ENCODE measurements at regions not wholly inside any gene's neighbourhood (a gene's known extent, or its start where the extent isn't known, plus 50 kb on each side); places are given as distances from the start of the nearest gene placed in this dataset.
"Not testable (repeated sequence)": the region's sequence is repeated elsewhere in the genome, so short reads cannot be mapped to it uniquely, and the experiment has no call there.

GRCh38 chrX:56365171-56365570 lies 133.0 kb downstream of the KLF8 start:
- H3K4me1 ChIP-seq (ENCODE audit: control insufficient read depth in 1 of 2, insufficient read depth in 2 of 2, low read length in 2 of 2); H3K9ac ChIP-seq (ENCODE audit: low read length); H3K4me3 ChIP-seq (replicated peaks in 1 of 2; ENCODE audit: low read depth in 1 of 2, low read length in 2 of 2); H3K27ac ChIP-seq (ENCODE audit: low read depth, low read length); H3K79me2 ChIP-seq (ENCODE audit: insufficient read depth, low read length); H3K9me3 ChIP-seq (ENCODE audit: control insufficient read depth in 1 of 2, insufficient read depth in 1 of 2, low read depth in 1 of 2, low read length in 2 of 2); H3K27me3 ChIP-seq (ENCODE audit: insufficient read depth, low read length); ATAC-seq; H3K36me3 ChIP-seq (ENCODE audit: control insufficient read depth in 1 of 2, insufficient read depth in 2 of 2, low read length in 2 of 2); CTCF ChIA-PET; POLR2A ChIA-PET; BruUV-seq (replicated peaks); H4K20me1 ChIP-seq (ENCODE audit: insufficient read depth); DNase-seq (ENCODE audit: low read depth, low spot score); H3K4me2 ChIP-seq (ENCODE audit: low read length); RAD21 ChIA-PET (ENCODE audit: low non-redundant PET in 1 of 2, low total read pairs in 2 of 2, uncharacterized antibody in 2 of 2, unreplicated experiment in 2 of 2); H2AFZ ChIP-seq (ENCODE audit: low read depth, low read length, poor library complexity, severe bottlenecking); H3K9me2 ChIP-seq (ENCODE audit: insufficient read depth): not testable (repeated sequence)
- intact Hi-C loops (cut with micrococcal nuclease), result loop anchor here (10.0 kb wide), 1 partner anchor 60 kb away; no protein-coding TSS in a partner anchor

GRCh38 chrX:56366901-56367300 lies 134.7 kb downstream of the KLF8 start:
- Histone ChIP-seq H3K9ac (ENCODE audit: low read length) (no peak overlapping the region), H3K36me3 (ENCODE audit: control insufficient read depth in 1 of 2, insufficient read depth in 2 of 2, low read length in 2 of 2) (no peaks in the 10 kb centered on the region), H3K4me3 (replicated peaks in 1 of 2; ENCODE audit: low read depth in 1 of 2, low read length in 2 of 2) (no peak overlapping the region), H3K27me3 (ENCODE audit: insufficient read depth, low read length) (no peaks in the 10 kb centered on the region), H3K9me3 (ENCODE audit: control insufficient read depth in 1 of 2, insufficient read depth in 1 of 2, low read depth in 1 of 2, low read length in 2 of 2) (no peaks in the 10 kb centered on the region), H3K27ac (ENCODE audit: low read depth, low read length) (no peak overlapping the region), H2AFZ (ENCODE audit: low read depth, low read length, poor library complexity, severe bottlenecking) (no peak overlapping the region), H3K79me2 (ENCODE audit: insufficient read depth, low read length) (no peaks in the 10 kb centered on the region), H3K9me2 (ENCODE audit: insufficient read depth) (no peaks in the 10 kb centered on the region), H3K4me2 (ENCODE audit: low read length) (no peak overlapping the region), H4K20me1 (ENCODE audit: insufficient read depth) (no peaks in the 10 kb centered on the region), H3K4me1 (ENCODE audit: control insufficient read depth in 1 of 2, insufficient read depth in 2 of 2, low read length in 2 of 2) (no peaks in the 10 kb centered on the region)
- DNase-seq (ENCODE audit: low read depth, low spot score) (no peak), ATAC-seq (no peak)
- RAD21 ChIA-PET (ENCODE audit: low non-redundant PET in 1 of 2, low total read pairs in 2 of 2, uncharacterized antibody in 2 of 2, unreplicated experiment in 2 of 2), result no interaction called here
- intact Hi-C loops (cut with micrococcal nuclease), result loop anchor here (10.0 kb wide), 1 partner anchor 62 kb away; no protein-coding TSS in a partner anchor
- CTCF ChIA-PET, result no interaction called here
- POLR2A ChIA-PET, result no interaction called here
- no peak for TF ChIP-seq ZBTB33 (IDR thresholded peaks at IDR 0.05; ENCODE audit: extremely low read depth, insufficient replicate concordance, low read length)
- no peak for TF ChIP-seq JUND (IDR thresholded peaks at IDR 0.05)
- no peak for TF ChIP-seq REST (IDR thresholded peaks at IDR 0.05; ENCODE audit: low read depth)
- no peak for TF ChIP-seq ZNF274 (IDR thresholded peaks at IDR 0.05; ENCODE audit: low read depth, low read length)
- TF ChIP-seq MAX (IDR thresholded peaks at IDR 0.05), result no peak
- no TSS peak for BruUV-seq (replicated peaks)

Measured in HCT116 (cell line).